ENCODE measurements at regions not wholly inside any gene's neighbourhood (a gene's known extent, or its start where the extent isn't known, plus 50 kb on each side); places are given as distances from the start of the nearest gene placed in this dataset.

GRCh38 chr5:57960569-57960968, 478.0 kb upstream of the ACTBL2 start:
- H3K27me3 ChIP-seq = no peaks in the 10 kb centered on the region
- no peak for ATAC-seq
- H3K4me3 ChIP-seq = no peak overlapping the region
- H3K27ac ChIP-seq = no peak overlapping the region
- peaks cover 0 to 2% (median 0%) of the 10 kb centered on the region in 3 donors for H3K9me3 ChIP-seq
- TF ChIP-seq CTCF (IDR thresholded peaks at IDR 0.05) = no peak
- no peak for TF ChIP-seq POLR2A (IDR thresholded peaks at IDR 0.05)
- no peaks in the 10 kb centered on the region for H3K4me1 ChIP-seq
- H3K36me3 ChIP-seq (replicated peaks in 1 of 2; ENCODE audit: insufficient read depth in 1 of 2, low read depth in 2 of 2) = no peaks in the 10 kb centered on the region
- no peak for DNase-seq
- WGBS, 2 donors = 90 to 95% methylated on average over 1 of the region's 1 CpG
- intact Hi-C loops (cut with DNase I) = no loop called here

DNA sequence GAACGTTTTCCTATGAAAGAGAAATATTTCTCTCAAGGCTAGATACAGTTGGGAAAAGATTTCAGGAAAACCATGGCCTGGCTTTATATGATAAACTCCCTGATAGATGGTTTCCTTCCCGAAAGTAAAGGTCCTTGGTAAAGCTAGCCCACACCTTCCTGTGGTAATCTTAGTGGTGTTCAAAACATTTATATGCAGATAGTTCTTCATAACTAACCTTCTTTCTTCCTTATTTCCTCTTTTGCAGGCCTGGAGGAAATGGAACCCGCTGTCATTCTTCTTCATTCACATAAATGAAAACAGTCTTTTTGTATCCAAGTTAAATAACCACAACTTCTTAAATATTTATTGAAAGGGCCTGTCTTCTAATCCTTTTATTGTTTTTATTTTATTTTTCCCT, 474.0 kb upstream of the ACTBL2 start:
- 54 to 72% methylated on average over 3 of the region's 3 CpGs for WGBS, 2 donors
- Histone ChIP-seq H3K27me3 (no peaks in the 10 kb centered on the region), H3K36me3 (replicated peaks in 1 of 2; ENCODE audit: insufficient read depth in 1 of 2, low read depth in 2 of 2) (no peaks in the 10 kb centered on the region), H3K9me3 (no peaks in the 10 kb centered on the region), H3K27ac (no peak overlapping the region), H3K4me3 (no peak overlapping the region), H3K4me1 (no peaks in the 10 kb centered on the region)
- intact Hi-C loops (cut with DNase I) = no loop called here
- ATAC-seq (no peak), DNase-seq (no peak)
- TF ChIP-seq CTCF (IDR thresholded peaks at IDR 0.05) (no peak), POLR2A (IDR thresholded peaks at IDR 0.05) (no peak)

DNA sequence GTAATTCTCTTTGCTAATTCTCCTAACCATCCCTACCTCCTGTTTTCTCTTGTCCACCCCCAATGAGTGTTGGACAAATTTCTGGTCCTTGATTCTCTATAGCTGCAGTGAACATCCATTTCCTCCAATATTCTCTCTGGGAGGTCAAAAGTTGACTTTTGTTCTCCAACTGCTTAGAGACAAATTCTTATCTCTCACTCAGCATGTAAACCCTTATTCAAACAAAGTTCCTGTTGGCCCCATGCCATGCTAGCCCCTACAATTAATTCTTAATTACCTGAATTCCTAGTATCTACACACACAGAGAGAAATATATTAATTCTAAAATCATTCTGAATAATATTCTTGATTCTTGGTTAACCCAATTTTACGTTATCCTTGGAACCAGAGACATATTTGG, 472.9 kb upstream of the ACTBL2 start:
- Histone ChIP-seq H3K4me3 (no peak overlapping the region), H3K9me3 (no peaks in the 10 kb centered on the region), H3K27ac (no peak overlapping the region), H3K4me1 (no peaks in the 10 kb centered on the region), H3K36me3 (replicated peaks in 1 of 2; ENCODE audit: insufficient read depth in 1 of 2, low read depth in 2 of 2) (no peaks in the 10 kb centered on the region), H3K27me3 (no peaks in the 10 kb centered on the region)
- no peak for TF ChIP-seq POLR2A (IDR thresholded peaks at IDR 0.05)
- TF ChIP-seq CTCF (IDR thresholded peaks at IDR 0.05) = no peak
- DNase-seq = no peak
- WGBS, 2 donors = 0 to 51% methylated on average over 1 of the region's 1 CpG
- intact Hi-C loops (cut with DNase I) = no loop called here
- no peak for ATAC-seq

- Histone ChIP-seq H3K36me3 (replicated peaks in 1 of 2; ENCODE audit: insufficient read depth in 1 of 2, low read depth in 2 of 2) (no peaks in the 10 kb centered on the region), H3K9me3 (no peaks in the 10 kb centered on the region), H3K27me3 (no peaks in the 10 kb centered on the region), H3K4me1 (no peaks in the 10 kb centered on the region), H3K4me3 (no peak overlapping the region), H3K27ac (no peak overlapping the region)
- intact Hi-C loops (cut with DNase I) = no loop called here
- TF ChIP-seq CTCF (IDR thresholded peaks at IDR 0.05) = no peak
- no peak for TF ChIP-seq POLR2A (IDR thresholded peaks at IDR 0.05)
- 36 to 57% methylated on average over 2 of the region's 2 CpGs for WGBS, 2 donors
- ATAC-seq = no peak
- DNase-seq = no peak
Measured at GRCh38 chr5:57953792-57954191, 471.2 kb upstream of the ACTBL2 start.

GRCh38 chr5:57950616-57951228, 468.1 kb upstream of the ACTBL2 start:
- no peaks in the 10 kb centered on the region for H3K36me3 ChIP-seq (replicated peaks in 1 of 2; ENCODE audit: insufficient read depth in 1 of 2, low read depth in 2 of 2)
- ATAC-seq (no peak), DNase-seq (no peak)
- H3K4me1 ChIP-seq = no peaks in the 10 kb centered on the region
- H3K27me3 ChIP-seq = no peaks in the 10 kb centered on the region
- no peak overlapping the region for H3K4me3 ChIP-seq
- TF ChIP-seq POLR2A (IDR thresholded peaks at IDR 0.05) (no peak), CTCF (IDR thresholded peaks at IDR 0.05) (no peak)
- no peak overlapping the region for H3K27ac ChIP-seq
- no peaks in the 10 kb centered on the region for H3K9me3 ChIP-seq
- intact Hi-C loops (cut with DNase I) = no loop called here
